Endodermal cell (in vitro differentiated cells): ENCODE measurements at regions not wholly inside any gene's neighbourhood (a gene's known extent, or its start where the extent isn't known, plus 50 kb on each side); places are given as distances from the start of the nearest gene placed in this dataset.

Source experiments
- DNase-seq: peaks from one replicate; pipeline ENCODE4 v3.0.0-alpha.2; 2017
- H3K27ac ChIP-seq: 2 replicates; pipeline ENCODE4 v1.5.1; 2013; ENCODE audit warnings: mild to moderate bottlenecking, low read depth, low read length, moderate library complexity
- H3K27me3 ChIP-seq: 2 replicates; pipeline ENCODE4 v1.6.1; 2013; ENCODE audit warnings: mild to moderate bottlenecking, low read length, moderate library complexity; ENCODE audit not compliant: insufficient read depth, control insufficient read depth, poor library complexity, severe bottlenecking
- H3K36me3 ChIP-seq: 2 replicates; pipeline ENCODE4 v1.7.0; 2013; ENCODE audit warnings: mild to moderate bottlenecking, low read length, moderate library complexity; ENCODE audit not compliant: control insufficient read depth, insufficient read depth
- H3K4me1 ChIP-seq: one replicate; pipeline ENCODE4 v1.7.0; 2013; ENCODE audit warnings: low read length; ENCODE audit not compliant: control insufficient read depth, insufficient read depth
- H3K4me3 ChIP-seq: 2 replicates; pipeline ENCODE4 v1.5.1; 2013; ENCODE audit warnings: mild to moderate bottlenecking, low read length, moderate library complexity
- H3K9ac ChIP-seq: 2 replicates; pipeline ENCODE4 v1.6.1; 2013; ENCODE audit warnings: mild to moderate bottlenecking, low read length, moderate library complexity; ENCODE audit not compliant: poor library complexity, severe bottlenecking; ENCODE audit errors: extremely low read depth
- H3K9me3 ChIP-seq: 2 replicates; pipeline ENCODE4 v1.6.1; 2013; ENCODE audit warnings: mild to moderate bottlenecking, low read length, moderate library complexity; ENCODE audit not compliant: control insufficient read depth
- H3K27ac Mint-ChIP-seq: 2 replicates; pipeline ENCODE4 v1.8.0; 2020; ENCODE audit warnings: mixed read lengths
- H3K27me3 Mint-ChIP-seq: 2 replicates; pipeline ENCODE4 v1.8.0; 2021; ENCODE audit warnings: mild to moderate bottlenecking, mixed read lengths; ENCODE audit not compliant: insufficient read depth
- H3K36me3 Mint-ChIP-seq: 2 replicates; pipeline ENCODE4 v1.8.0; 2020; ENCODE audit warnings: low read depth, mixed read lengths
- H3K4me1 Mint-ChIP-seq: 2 replicates; pipeline ENCODE4 v1.8.0; 2020; ENCODE audit warnings: mixed read lengths
- H3K4me3 Mint-ChIP-seq: 2 replicates; pipeline ENCODE4 v1.8.0; 2020; ENCODE audit warnings: mild to moderate bottlenecking, moderate library complexity, mixed read lengths
- H3K9me3 Mint-ChIP-seq: 2 replicates; pipeline ENCODE4 v1.8.0; 2020; ENCODE audit warnings: mild to moderate bottlenecking, mixed read lengths
- WGBS, 2 experiments: methylation state at CpG; one replicate each; pipeline versions ENCODE4 v1.1.5 to v1.1.7; 2013; ENCODE audit warnings: missing lambda C conversion rate in 2 of 2, mixed read lengths in 1 of 2; ENCODE audit not compliant: insufficient coverage in 1 of 2, insufficient read length in 1 of 2; 5-methylcytosine and 5-hydroxymethylcytosine counted together
- TF ChIP-seq, protein P1 (sequence below): fragments of 200-600 bp; sonication (generic); conservative IDR thresholded peaks from 2 replicates; pipeline ENCODE4 v1.5.0; 2021; ENCODE audit warnings: antibody characterized with exemption, mild to moderate bottlenecking

DNA sequence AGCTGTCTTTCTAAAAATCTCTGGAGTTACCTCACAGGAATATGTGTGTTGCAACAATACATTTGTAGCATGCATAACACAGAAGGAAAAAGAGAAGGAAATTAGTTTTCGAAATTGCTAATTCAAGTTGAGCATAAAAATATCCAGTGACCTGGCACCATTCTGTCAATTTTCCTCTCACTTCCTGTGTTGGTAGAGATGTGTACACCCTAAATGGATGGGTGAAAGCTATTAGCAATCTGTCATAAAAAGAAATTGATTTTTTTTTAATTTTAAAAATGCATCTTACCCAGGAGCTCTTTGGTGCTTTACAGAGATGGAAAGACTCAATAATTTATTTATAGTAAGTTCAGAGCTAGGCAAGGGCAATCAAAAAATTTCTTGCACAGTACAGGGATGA lies 333.3 kb upstream of the TMEM229A start:
- H3K9me3 Mint-ChIP-seq = peaks cover 2% of the 10 kb centered on the region
- H3K27ac ChIP-seq = no peak overlapping the region
- no peaks in the 10 kb centered on the region for H3K36me3 ChIP-seq
- no peak overlapping the region for H3K4me3 Mint-ChIP-seq
- no peak overlapping the region for H3K27ac Mint-ChIP-seq
- no peaks in the 10 kb centered on the region for H3K4me1 ChIP-seq
- H3K27me3 Mint-ChIP-seq = no peaks in the 10 kb centered on the region
- no peak overlapping the region for H3K4me3 ChIP-seq
- DNase-seq = no peak
- H3K4me1 Mint-ChIP-seq = no peaks in the 10 kb centered on the region
- no peaks in the 10 kb centered on the region for H3K9me3 ChIP-seq
- no peaks in the 10 kb centered on the region for H3K27me3 ChIP-seq
- H3K36me3 Mint-ChIP-seq = no peaks in the 10 kb centered on the region
- no peak overlapping the region for H3K9ac ChIP-seq
- TF ChIP-seq, protein P1, sequence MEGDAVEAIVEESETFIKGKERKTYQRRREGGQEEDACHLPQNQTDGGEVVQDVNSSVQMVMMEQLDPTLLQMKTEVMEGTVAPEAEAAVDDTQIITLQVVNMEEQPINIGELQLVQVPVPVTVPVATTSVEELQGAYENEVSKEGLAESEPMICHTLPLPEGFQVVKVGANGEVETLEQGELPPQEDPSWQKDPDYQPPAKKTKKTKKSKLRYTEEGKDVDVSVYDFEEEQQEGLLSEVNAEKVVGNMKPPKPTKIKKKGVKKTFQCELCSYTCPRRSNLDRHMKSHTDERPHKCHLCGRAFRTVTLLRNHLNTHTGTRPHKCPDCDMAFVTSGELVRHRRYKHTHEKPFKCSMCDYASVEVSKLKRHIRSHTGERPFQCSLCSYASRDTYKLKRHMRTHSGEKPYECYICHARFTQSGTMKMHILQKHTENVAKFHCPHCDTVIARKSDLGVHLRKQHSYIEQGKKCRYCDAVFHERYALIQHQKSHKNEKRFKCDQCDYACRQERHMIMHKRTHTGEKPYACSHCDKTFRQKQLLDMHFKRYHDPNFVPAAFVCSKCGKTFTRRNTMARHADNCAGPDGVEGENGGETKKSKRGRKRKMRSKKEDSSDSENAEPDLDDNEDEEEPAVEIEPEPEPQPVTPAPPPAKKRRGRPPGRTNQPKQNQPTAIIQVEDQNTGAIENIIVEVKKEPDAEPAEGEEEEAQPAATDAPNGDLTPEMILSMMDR = no peak
- 67 to 100% methylated on average over 1 of the region's 1 CpG for WGBS, 2 experiments

DNA sequence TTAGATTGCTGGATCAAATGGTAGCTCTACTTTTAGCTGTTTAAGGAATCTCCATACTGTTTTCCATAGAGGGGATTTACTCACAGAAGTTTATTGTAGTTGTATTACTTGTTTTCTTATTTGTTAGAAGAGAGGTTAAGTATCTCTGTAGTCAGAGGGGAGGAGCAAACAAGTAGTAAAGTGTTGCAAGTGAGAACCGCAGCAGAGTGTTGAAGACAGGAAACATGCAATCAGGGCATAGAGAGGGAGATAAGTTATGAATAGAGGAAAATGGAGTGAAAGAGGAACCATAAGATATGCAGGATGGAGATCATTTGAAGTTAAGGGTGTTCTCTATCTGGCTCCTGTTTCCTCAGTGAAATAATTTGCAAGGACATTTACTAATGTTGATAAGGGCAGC lies 331.4 kb upstream of the TMEM229A start:
- TF ChIP-seq, protein P1 = no peak

DNA sequence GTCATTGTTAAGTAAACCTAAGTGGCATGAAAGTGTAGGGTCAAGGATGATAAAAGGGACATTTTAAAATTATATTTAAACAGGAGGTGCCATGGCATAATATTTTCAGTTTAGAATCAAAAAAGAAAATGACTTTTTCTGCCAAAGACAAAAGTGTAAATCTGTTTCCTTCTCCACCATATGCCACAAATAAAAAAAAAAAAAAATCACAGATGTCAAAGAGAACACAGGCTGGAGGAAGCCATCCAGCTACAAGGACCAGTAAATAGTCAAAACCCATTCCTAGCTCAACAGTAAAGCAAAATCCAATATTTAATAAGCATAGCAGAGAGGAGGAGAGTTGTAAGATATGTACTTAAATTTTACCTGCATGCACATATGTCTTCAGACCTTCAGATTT lies 321.3 kb upstream of the TMEM229A start:
- Mint-ChIP-seq H3K4me3 (no peak overlapping the region), H3K27me3 (no peaks in the 10 kb centered on the region), H3K9me3 (no peaks in the 10 kb centered on the region), H3K36me3 (no peaks in the 10 kb centered on the region), H3K27ac (no peak overlapping the region), H3K4me1 (peaks cover under 1% of the 10 kb centered on the region)
- DNase-seq = no peak
- Histone ChIP-seq H3K9ac (no peak overlapping the region), H3K27me3 (no peaks in the 10 kb centered on the region), H3K27ac (no peak overlapping the region), H3K4me3 (no peak overlapping the region), H3K36me3 (no peaks in the 10 kb centered on the region), H3K4me1 (no peaks in the 10 kb centered on the region), H3K9me3 (no peaks in the 10 kb centered on the region)
- TF ChIP-seq, protein P1 = no peak

More for the DNA sequence above, 331.4 kb upstream of the TMEM229A start:
- Mint-ChIP-seq H3K4me3 (no peak overlapping the region), H3K27ac (no peak overlapping the region), H3K27me3 (no peaks in the 10 kb centered on the region), H3K4me1 (peaks cover 2% of the 10 kb centered on the region), H3K36me3 (no peaks in the 10 kb centered on the region), H3K9me3 (peaks cover 2% of the 10 kb centered on the region)
- H3K9me3 ChIP-seq = no peaks in the 10 kb centered on the region
- no peak overlapping the region for H3K9ac ChIP-seq
- H3K4me1 ChIP-seq = no peaks in the 10 kb centered on the region
- H3K27ac ChIP-seq = no peak overlapping the region
- H3K27me3 ChIP-seq = no peaks in the 10 kb centered on the region
- no peaks in the 10 kb centered on the region for H3K36me3 ChIP-seq
- WGBS, 2 experiments = 93 to 100% methylated on average over 1 of the region's 1 CpG
- no peak for DNase-seq
- no peak overlapping the region for H3K4me3 ChIP-seq
